HEK293 (cell line): ENCODE measurements at regions not wholly inside any gene's neighbourhood (a gene's known extent, or its start where the extent isn't known, plus 50 kb on each side); places are given as distances from the start of the nearest gene placed in this dataset.

Experiments
- KLF17 ChIP-seq: fragments of 450-650 bp; formaldehyde crosslinking; IDR thresholded peaks from 2 replicates; pipeline ENCODE4 v1.5.1; 2016; ENCODE audit warnings: missing biosample characterization, missing genetic modification characterization
- MZF1 ChIP-seq: fragments of 450-650 bp; formaldehyde crosslinking; IDR thresholded peaks from 2 replicates; pipeline ENCODE4 v1.5.1; 2017; ENCODE audit warnings: missing biosample characterization, missing genetic modification characterization, borderline replicate concordance
- PRDM1 ChIP-seq: fragments of 450-650 bp; formaldehyde crosslinking; IDR thresholded peaks from 2 replicates; pipeline ENCODE4; 2016; ENCODE audit warnings: missing biosample characterization, missing genetic modification characterization
- PRDM4 ChIP-seq: fragments of 450-650 bp; formaldehyde crosslinking; IDR thresholded peaks from 2 replicates; pipeline ENCODE4 v1.5.1; 2017; ENCODE audit warnings: missing biosample characterization, missing genetic modification characterization
- TSHZ1 ChIP-seq: fragments of 450-650 bp; formaldehyde crosslinking; IDR thresholded peaks from 2 replicates; pipeline ENCODE4 v1.5.1; 2016; ENCODE audit warnings: missing biosample characterization, missing genetic modification characterization, borderline replicate concordance
- YY2 ChIP-seq: fragments of 450-650 bp; formaldehyde crosslinking; IDR thresholded peaks from 2 replicates; pipeline ENCODE4 v1.5.1; 2016; ENCODE audit warnings: missing biosample characterization, missing genetic modification characterization
- ZEB2 ChIP-seq: fragments of 450-650 bp; formaldehyde crosslinking; IDR thresholded peaks from 2 replicates; pipeline ENCODE4 v1.5.1; 2016; ENCODE audit warnings: missing biosample characterization, missing genetic modification characterization
- ZFHX2 ChIP-seq: fragments of 450-650 bp; formaldehyde crosslinking; conservative IDR thresholded peaks from 2 replicates; pipeline ENCODE4 v1.5.1; 2016; ENCODE audit warnings: missing biosample characterization, missing genetic modification characterization
- ZNF169 ChIP-seq: fragments of 450-650 bp; formaldehyde crosslinking; IDR thresholded peaks from 2 replicates; pipeline ENCODE4 v1.5.1; 2016; ENCODE audit warnings: missing biosample characterization, missing genetic modification characterization
- ZNF19 ChIP-seq: fragments of 450-650 bp; formaldehyde crosslinking; IDR thresholded peaks from 2 replicates; pipeline ENCODE4; 2016; ENCODE audit warnings: missing biosample characterization, missing genetic modification characterization, low read depth
- ZNF202 ChIP-seq: fragments of 450-650 bp; formaldehyde crosslinking; IDR thresholded peaks from 2 replicates; pipeline ENCODE4 v1.5.1; 2016; ENCODE audit warnings: missing biosample characterization, missing genetic modification characterization, borderline replicate concordance
- ZNF274 ChIP-seq, 2 experiments: fragments of 200-500 bp in 1 of 2; fragments of 450-650 bp in 1 of 2; sonication (Bioruptor generic) in 1 of 2; formaldehyde crosslinking in 1 of 2; IDR thresholded peaks; 2 replicates each; pipeline versions ENCODE4 v1.5.1 to v1.6.1; 2014 to 2016; ENCODE audit warnings: borderline replicate concordance in 1 of 2, inconsistent platforms in 1 of 2, low read length in 1 of 2, missing biosample characterization in 1 of 2, missing genetic modification characterization in 1 of 2
- ZNF280C ChIP-seq: fragments of 450-650 bp; formaldehyde crosslinking; IDR thresholded peaks from 2 replicates; pipeline ENCODE4 v1.5.1; 2016; ENCODE audit warnings: missing biosample characterization, missing genetic modification characterization
- ZNF391 ChIP-seq: fragments of 450-650 bp; formaldehyde crosslinking; IDR thresholded peaks from 2 replicates; pipeline ENCODE4 v1.5.1; 2016; ENCODE audit warnings: low read depth, missing biosample characterization, missing genetic modification characterization, borderline replicate concordance
- ZNF398 ChIP-seq: fragments of 450-650 bp; formaldehyde crosslinking; IDR thresholded peaks from 2 replicates; pipeline ENCODE4 v1.5.1; 2017; ENCODE audit warnings: missing biosample characterization, missing genetic modification characterization
- ZNF555 ChIP-seq: fragments of 450-650 bp; formaldehyde crosslinking; conservative IDR thresholded peaks from 2 replicates; pipeline ENCODE4 v1.5.1; 2017; ENCODE audit warnings: missing biosample characterization, mild to moderate bottlenecking, missing genetic modification characterization, inconsistent platforms
- ZNF629 ChIP-seq: fragments of 450-650 bp; formaldehyde crosslinking; IDR thresholded peaks from 2 replicates; pipeline ENCODE4 v1.5.1; 2017; ENCODE audit warnings: missing biosample characterization, missing genetic modification characterization
- ZNF660 ChIP-seq: fragments of 450-650 bp; IDR thresholded peaks from 2 replicates; pipeline ENCODE4 v1.5.1; 2018; ENCODE audit warnings: missing biosample characterization, mild to moderate bottlenecking, missing genetic modification characterization
- ZNF692 ChIP-seq: fragments of 450-650 bp; formaldehyde crosslinking; IDR thresholded peaks from 2 replicates; pipeline ENCODE4 v1.5.1; 2016; ENCODE audit warnings: missing biosample characterization, missing genetic modification characterization
- ZNF776 ChIP-seq: fragments of 450-650 bp; formaldehyde crosslinking; IDR thresholded peaks from 2 replicates; pipeline ENCODE4 v1.5.0; 2017; ENCODE audit warnings: missing biosample characterization, missing genetic modification characterization, borderline replicate concordance
- ZSCAN18 ChIP-seq: fragments of 450-650 bp; formaldehyde crosslinking; IDR thresholded peaks from 2 replicates; pipeline ENCODE4 v1.5.1; 2016; ENCODE audit warnings: missing biosample characterization, missing genetic modification characterization
- ZSCAN4 ChIP-seq: fragments of 450-650 bp; formaldehyde crosslinking; IDR thresholded peaks from 2 replicates; pipeline ENCODE4 v1.5.1; 2017; ENCODE audit warnings: missing biosample characterization, missing genetic modification characterization

- TF ChIP-seq ZNF280C (tag by site-specific recombination) (no peak), ZNF555 (tag by site-specific recombination) (no peak), ZEB2 (0 out of 2 replicates have a peak, but pooled peaks have one; percentile 31), ZFHX2 (tag by site-specific recombination) (no peak), ZSCAN4 (tag by site-specific recombination) (peak; percentile 68; the same call in 1 of the 2 replicates), ZNF169 (no peak), ZSCAN18 (tag by site-specific recombination) (no peak), MZF1 (no peak), ZNF274 (IDR thresholded peaks at IDR 0.05; ENCODE audit: low read length) (no peak), ZNF274 (tag by site-specific recombination; IDR thresholded peaks at IDR 0.05; ENCODE audit: borderline replicate concordance) (no peak), ZNF629 (no peak), YY2 (no peak), ZNF202 (no peak), ZNF398 (tag by site-specific recombination) (no peak), PRDM1 (tag by site-specific recombination) (0 out of 2 replicates have a peak, but pooled peaks have one; percentile 32), ZNF660 (tag by site-specific recombination) (no peak), ZNF19 (tag by site-specific recombination) (no peak), ZNF391 (tag by site-specific recombination) (no peak), TSHZ1 (tag by site-specific recombination) (no peak), PRDM4 (no peak), KLF17 (no peak), ZNF776 (tag by site-specific recombination) (no peak), ZNF692 (0 out of 2 replicates have a peak, but pooled peaks have one; percentile 14)
Measured at GRCh38 chr5:34490506-34491250, 165.4 kb upstream of the RAI14 start (continued).
